Retinal pigment epithelial cell (primary cell): ENCODE measurements at regions not wholly inside any gene's neighbourhood (a gene's known extent, or its start where the extent isn't known, plus 50 kb on each side); places are given as distances from the start of the nearest gene placed in this dataset.

Experiments
- DNase-seq: peaks from one replicate; pipeline ENCODE4 v3.0.0-alpha.2; 2010; ENCODE audit warnings: low read depth
- H3K4me3 ChIP-seq: 2 replicates; pipeline ENCODE4 v1.5.1; 2011; ENCODE audit warnings: mild to moderate bottlenecking, low read length, control low read depth, moderate library complexity
- TF ChIP-seq, protein P1 (sequence below): conservative IDR thresholded peaks from 2 replicates; pipeline ENCODE4 v1.5.1; 2011; ENCODE audit warnings: low read depth, low read length, control low read depth, inconsistent platforms

DNA sequence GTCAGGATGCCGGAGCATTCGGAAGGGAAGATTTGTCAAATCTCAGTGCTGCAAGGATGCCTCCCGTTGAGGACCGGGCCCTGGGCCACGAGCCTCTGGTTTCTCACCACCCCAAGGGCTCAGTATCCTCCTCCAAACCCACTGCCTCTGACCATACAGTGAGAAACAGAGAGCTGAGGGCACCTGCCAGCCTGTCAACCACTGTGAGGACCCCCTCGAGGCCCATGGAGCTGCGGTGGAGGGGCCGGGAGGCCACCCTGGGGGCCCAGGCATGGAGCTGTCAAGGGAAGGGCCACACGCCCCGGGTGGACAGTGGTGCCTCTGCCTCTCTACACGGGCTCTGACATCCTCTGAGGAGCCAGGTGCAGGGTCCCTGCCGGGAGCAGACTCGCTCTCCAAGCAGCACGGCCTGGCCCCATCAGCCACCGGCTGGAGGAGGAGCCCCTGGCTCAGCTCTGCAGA lies 248.0 kb upstream of the TCERG1L start:
- H3K4me3 ChIP-seq, result no peak overlapping the region
- TF ChIP-seq, protein P1, sequence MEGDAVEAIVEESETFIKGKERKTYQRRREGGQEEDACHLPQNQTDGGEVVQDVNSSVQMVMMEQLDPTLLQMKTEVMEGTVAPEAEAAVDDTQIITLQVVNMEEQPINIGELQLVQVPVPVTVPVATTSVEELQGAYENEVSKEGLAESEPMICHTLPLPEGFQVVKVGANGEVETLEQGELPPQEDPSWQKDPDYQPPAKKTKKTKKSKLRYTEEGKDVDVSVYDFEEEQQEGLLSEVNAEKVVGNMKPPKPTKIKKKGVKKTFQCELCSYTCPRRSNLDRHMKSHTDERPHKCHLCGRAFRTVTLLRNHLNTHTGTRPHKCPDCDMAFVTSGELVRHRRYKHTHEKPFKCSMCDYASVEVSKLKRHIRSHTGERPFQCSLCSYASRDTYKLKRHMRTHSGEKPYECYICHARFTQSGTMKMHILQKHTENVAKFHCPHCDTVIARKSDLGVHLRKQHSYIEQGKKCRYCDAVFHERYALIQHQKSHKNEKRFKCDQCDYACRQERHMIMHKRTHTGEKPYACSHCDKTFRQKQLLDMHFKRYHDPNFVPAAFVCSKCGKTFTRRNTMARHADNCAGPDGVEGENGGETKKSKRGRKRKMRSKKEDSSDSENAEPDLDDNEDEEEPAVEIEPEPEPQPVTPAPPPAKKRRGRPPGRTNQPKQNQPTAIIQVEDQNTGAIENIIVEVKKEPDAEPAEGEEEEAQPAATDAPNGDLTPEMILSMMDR, result no peak
- DNase-seq, result no peak

DNA sequence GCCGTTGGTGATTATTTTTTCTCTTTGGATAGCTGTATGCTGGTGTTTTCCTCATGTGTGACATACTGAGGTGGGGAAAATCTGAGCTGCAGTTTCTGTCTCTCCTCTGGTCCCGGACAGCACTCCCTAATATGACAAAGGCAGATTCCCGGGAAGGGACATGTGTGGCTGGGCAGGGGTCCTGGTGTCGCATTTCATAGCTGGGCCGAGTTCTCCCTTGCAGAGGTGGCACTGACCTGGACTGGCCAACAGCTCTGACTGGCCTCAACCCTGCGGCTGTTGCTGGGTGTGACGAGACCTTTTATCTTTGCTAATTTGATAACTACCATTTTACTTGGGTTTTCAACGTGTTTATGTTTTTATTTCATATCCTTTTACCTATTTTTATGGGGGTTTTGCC lies 248.6 kb upstream of the TCERG1L start:
- TF ChIP-seq, protein P1, result no peak
- no peak for DNase-seq
- no peak overlapping the region for H3K4me3 ChIP-seq

DNA sequence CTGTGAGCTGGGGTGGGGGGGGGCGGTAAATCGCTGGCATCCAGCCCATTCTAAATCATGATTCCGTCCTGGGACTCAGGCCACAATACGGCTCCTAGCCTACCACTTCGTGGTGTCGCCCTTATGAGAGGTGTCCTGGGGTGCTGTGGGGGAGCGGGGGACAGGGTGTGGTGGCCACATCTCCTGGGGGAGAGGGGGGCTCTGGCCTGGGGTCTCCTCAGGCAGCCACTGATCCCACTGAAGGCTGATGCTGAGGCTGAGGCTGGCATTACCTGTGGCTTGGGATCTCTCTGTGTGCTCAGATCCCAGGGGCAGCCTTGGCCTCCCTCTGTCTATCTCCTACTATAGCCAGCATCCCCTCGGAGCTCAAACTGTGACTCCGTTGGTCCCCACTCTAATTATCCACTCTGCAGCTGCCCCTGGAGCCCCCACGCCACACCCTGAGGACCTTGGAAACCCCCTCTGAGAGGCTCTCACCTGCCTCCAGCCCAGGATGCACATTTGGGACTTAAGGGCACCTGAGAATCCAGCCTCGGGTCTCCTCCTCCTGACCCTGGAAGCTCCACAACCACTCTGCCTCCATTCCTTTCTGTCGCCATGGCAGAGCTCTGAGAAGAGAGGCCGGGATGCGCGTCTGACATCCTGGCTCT lies 249.3 kb upstream of the TCERG1L start:
- TF ChIP-seq, protein P1, result no peak
- no peak overlapping the region for H3K4me3 ChIP-seq
- no peak for DNase-seq

DNA sequence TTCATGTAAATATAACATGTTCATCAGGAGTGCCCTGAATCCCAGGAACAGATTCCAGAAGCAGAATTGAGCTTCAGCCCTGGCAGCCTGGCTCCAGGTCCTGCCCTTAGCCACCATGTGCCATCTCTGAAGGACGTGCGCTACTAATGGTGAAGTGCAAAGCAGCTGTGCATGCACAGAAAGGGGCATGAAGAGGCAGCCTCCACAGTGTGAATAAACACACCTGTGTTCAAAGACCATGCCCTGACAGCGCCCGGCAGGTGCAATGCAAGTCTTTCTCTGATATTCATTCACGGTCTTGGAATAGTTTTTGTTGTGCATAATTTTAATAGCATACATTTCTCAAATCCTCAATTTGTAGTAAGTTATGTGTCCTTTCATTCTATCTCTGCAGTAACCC lies 250.4 kb upstream of the TCERG1L start:
- no peak for DNase-seq
- TF ChIP-seq, protein P1, result no peak
- H3K4me3 ChIP-seq, result no peak overlapping the region

DNA sequence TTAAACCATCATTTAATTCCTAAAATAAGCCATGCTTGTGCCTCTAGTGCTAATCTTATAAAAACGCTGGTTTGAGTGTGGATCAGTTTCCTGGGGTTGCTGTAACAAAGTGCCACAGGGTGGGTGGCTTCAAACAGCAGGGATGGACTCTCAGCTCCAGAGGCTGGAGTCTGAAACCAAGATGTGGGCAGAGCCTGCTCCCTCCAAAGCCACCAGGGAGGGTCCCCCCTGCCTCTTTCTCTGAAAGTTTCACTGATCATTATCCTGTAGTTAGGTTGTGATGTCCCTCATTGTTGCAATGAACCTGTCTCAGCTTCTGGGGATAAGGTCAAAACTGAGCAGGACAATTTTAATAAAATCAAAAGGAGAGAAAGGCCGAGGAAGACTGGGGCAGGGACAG lies 251.9 kb upstream of the TCERG1L start:
- DNase-seq, result no peak
- H3K4me3 ChIP-seq, result no peak overlapping the region
- TF ChIP-seq, protein P1, result no peak

DNA sequence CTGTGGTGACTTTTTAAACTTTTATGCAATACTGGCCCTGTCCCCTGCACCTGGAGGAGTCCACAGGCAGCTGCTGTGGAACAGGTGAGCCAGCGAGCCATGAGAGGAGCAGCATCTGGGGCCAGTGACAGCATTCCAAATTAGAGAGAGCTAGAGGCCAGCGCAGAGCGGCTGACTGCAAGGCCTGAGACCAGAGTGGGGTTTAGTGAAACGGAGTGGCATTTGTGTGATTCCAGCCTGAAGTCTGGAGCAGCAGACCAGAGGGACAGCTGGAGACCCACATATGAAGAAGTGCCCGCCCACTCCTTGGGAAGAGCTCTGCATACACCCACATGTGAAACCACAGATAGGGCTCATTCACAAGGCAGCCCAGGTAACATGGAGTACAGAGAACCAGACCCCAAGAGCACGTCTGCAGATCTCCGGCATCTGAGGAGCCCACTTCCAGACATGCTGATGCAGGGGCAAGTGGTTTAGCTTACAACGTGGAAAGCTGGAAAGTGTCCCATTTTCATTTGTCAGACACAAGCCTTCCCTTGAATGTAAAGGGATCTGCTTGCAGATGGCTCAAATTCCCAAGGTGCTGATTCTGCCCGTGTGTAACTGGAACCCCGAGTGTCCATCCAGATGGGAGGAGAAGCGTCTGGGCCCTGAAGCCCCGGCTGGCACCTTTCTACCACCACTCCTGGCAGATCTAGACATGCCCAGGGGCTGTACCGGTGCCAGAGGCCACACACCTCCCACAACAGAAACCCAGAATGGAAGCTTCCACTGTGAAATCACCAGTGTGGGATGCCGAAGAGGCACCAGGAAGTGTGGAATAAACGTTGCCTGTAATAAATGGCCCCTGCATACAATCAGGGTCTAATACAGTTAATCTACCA lies 256.0 kb upstream of the TCERG1L start:
- H3K4me3 ChIP-seq, result no peak overlapping the region
- TF ChIP-seq, protein P1, result no peak
- DNase-seq, result no peak
